ENCODE measurements at regions not wholly inside any gene's neighbourhood (a gene's known extent, or its start where the extent isn't known, plus 50 kb on each side); places are given as distances from the start of the nearest gene placed in this dataset.

DNA sequence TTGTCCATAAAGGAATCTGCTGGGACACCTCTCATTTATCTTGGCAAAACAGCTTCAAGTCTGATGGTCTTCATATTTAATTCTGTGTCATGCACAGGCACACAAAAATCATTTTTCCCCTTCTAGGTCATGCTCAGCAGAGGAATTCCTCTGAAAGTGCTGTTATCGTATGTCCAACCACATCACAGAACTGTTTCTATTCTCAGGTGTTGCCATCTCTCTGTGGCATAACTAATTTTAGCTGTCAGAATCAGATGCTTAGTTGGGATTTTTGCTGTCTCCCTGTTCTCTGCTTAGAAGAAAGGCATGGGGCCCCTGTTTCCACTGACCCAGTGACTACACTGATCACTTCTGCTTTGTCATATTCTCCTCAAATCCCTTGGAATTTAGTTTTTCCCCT, 608.0 kb upstream of the EPHA7 start (continued):
- no peak for TF ChIP-seq MIER3 (CRISPR knock-in tag; IDR thresholded peaks at IDR 0.05; ENCODE audit: borderline replicate concordance)

- WGBS (ENCODE audit: low lambda C conversion rate): 3% methylated on average over 8 of the region's 8 CpGs
- in situ Hi-C loops (cut with HindIII; ENCODE audit: extremely low pct_ligation_motif_present, low pct_unique_long_range_greater_than_20kb): no loop called here
- TF ChIP-seq KDM2A (CRISPR knock-in tag; IDR thresholded peaks at IDR 0.05; ENCODE audit: borderline replicate concordance, low read depth) (no peak), CREM (IDR thresholded peaks at IDR 0.05) (no peak), CREM (CRISPR knock-in tag; IDR thresholded peaks at IDR 0.05) (no peak), ZNF230 (CRISPR knock-in tag; IDR thresholded peaks at IDR 0.05) (no peak), KDM5A (IDR thresholded peaks at IDR 0.05; ENCODE audit: borderline replicate concordance, low read length) (no peak), ZNF772 (CRISPR knock-in tag; IDR thresholded peaks at IDR 0.05) (no peak), MAX (IDR thresholded peaks at IDR 0.05) (no peak), POGZ (CRISPR knock-in tag; IDR thresholded peaks at IDR 0.05) (no peak), KDM1A (CRISPR knock-in tag; IDR thresholded peaks at IDR 0.05) (no peak), ISL2 (CRISPR knock-in tag; IDR thresholded peaks at IDR 0.05) (no peak), HMG20B (CRISPR knock-in tag; conservative IDR thresholded peaks at IDR 0.05) (no peak), ZNF629 (CRISPR knock-in tag; conservative IDR thresholded peaks at IDR 0.05) (no peak), ZNF207 (IDR thresholded peaks at IDR 0.05; ENCODE audit: borderline replicate concordance) (no peak)
- TF ChIP-seq, protein P1, sequence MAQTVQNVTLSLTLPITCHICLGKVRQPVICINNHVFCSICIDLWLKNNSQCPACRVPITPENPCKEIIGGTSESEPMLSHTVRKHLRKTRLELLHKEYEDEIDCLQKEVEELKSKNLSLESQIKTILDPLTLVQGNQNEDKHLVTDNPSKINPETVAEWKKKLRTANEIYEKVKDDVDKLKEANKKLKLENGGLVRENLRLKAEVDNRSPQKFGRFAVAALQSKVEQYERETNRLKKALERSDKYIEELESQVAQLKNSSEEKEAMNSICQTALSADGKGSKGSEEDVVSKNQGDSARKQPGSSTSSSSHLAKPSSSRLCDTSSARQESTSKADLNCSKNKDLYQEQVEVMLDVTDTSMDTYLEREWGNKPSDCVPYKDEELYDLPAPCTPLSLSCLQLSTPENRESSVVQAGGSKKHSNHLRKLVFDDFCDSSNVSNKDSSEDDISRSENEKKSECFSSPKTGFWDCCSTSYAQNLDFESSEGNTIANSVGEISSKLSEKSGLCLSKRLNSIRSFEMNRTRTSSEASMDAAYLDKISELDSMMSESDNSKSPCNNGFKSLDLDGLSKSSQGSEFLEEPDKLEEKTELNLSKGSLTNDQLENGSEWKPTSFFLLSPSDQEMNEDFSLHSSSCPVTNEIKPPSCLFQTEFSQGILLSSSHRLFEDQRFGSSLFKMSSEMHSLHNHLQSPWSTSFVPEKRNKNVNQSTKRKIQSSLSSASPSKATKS (CRISPR knock-in tag; IDR thresholded peaks at IDR 0.05): no peak
- TF ChIP-seq, protein P2, sequence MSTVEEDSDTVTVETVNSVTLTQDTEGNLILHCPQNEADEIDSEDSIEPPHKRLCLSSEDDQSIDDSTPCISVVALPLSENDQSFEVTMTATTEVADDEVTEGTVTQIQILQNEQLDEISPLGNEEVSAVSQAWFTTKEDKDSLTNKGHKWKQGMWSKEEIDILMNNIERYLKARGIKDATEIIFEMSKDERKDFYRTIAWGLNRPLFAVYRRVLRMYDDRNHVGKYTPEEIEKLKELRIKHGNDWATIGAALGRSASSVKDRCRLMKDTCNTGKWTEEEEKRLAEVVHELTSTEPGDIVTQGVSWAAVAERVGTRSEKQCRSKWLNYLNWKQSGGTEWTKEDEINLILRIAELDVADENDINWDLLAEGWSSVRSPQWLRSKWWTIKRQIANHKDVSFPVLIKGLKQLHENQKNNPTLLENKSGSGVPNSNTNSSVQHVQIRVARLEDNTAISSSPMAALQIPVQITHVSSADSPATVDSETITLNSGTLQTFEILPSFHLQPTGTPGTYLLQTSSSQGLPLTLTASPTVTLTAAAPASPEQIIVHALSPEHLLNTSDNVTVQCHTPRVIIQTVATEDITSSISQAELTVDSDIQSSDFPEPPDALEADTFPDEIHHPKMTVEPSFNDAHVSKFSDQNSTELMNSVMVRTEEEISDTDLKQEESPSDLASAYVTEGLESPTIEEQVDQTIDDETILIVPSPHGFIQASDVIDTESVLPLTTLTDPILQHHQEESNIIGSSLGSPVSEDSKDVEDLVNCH (CRISPR knock-in tag; IDR thresholded peaks at IDR 0.05): no peak
- TF ChIP-seq, protein P3, sequence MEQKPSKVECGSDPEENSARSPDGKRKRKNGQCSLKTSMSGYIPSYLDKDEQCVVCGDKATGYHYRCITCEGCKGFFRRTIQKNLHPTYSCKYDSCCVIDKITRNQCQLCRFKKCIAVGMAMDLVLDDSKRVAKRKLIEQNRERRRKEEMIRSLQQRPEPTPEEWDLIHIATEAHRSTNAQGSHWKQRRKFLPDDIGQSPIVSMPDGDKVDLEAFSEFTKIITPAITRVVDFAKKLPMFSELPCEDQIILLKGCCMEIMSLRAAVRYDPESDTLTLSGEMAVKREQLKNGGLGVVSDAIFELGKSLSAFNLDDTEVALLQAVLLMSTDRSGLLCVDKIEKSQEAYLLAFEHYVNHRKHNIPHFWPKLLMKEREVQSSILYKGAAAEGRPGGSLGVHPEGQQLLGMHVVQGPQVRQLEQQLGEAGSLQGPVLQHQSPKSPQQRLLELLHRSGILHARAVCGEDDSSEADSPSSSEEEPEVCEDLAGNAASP (CRISPR knock-in tag; IDR thresholded peaks at IDR 0.05; ENCODE audit: borderline replicate concordance): no peak
- TF ChIP-seq, protein P4, sequence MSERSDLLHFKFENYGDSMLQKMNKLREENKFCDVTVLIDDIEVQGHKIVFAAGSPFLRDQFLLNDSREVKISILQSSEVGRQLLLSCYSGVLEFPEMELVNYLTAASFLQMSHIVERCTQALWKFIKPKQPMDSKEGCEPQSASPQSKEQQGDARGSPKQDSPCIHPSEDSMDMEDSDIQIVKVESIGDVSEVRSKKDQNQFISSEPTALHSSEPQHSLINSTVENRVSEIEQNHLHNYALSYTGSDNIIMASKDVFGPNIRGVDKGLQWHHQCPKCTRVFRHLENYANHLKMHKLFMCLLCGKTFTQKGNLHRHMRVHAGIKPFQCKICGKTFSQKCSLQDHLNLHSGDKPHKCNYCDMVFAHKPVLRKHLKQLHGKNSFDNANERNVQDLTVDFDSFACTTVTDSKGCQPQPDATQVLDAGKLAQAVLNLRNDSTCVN (CRISPR knock-in tag; IDR thresholded peaks at IDR 0.05; ENCODE audit: borderline replicate concordance): no peak
Observed at GRCh38 chr6:94026575-94026974, 607.2 kb upstream of the EPHA7 start.

More at GRCh38 chr6:94026575-94026974, 607.2 kb upstream of the EPHA7 start:
- no peaks in the 10 kb centered on the region for H4K20me1 ChIP-seq (ENCODE audit: insufficient read depth, low read length)
- H3K9ac ChIP-seq (ENCODE audit: insufficient read depth, low read depth, low read length): no peak overlapping the region
- ChIA-PET POLR2A (no interaction called here), CTCF (ENCODE audit: low intra/inter-chr PET ratio, low total read pairs) (no interaction called here)
- H3K4me2 ChIP-seq (ENCODE audit: low read depth, low read length): no peak overlapping the region
- H3K4me1 ChIP-seq (ENCODE audit: insufficient read depth, low read length): no peaks in the 10 kb centered on the region
- FAIRE-seq (no peak), ATAC-seq (no peak), DNase-seq (ENCODE audit: low spot score) (no peak)
- no peak overlapping the region for H3K4me3 ChIP-seq (replicated peaks in 1 of 3; ENCODE audit: insufficient read depth in 1 of 3, low read depth in 2 of 3, low read length in 3 of 3)
- no peaks in the 10 kb centered on the region for H3K36me3 ChIP-seq (replicated peaks in 1 of 2; ENCODE audit: control insufficient read depth in 1 of 2, insufficient read depth in 2 of 2, low read length in 2 of 2)
- H3K27me3 ChIP-seq (ENCODE audit: control insufficient read depth in 1 of 2, insufficient read depth in 2 of 2, low read length in 2 of 2): no peaks in the 10 kb centered on the region
- H3K27ac ChIP-seq (ENCODE audit: extremely low read length, insufficient read depth, low read length): no peak overlapping the region
- peaks cover 23% of the 10 kb centered on the region; the same call in 1 of the 2 replicates for H3K9me3 ChIP-seq (ENCODE audit: low read length)
- H3K79me2 ChIP-seq (ENCODE audit: insufficient read depth, low read length): no peaks in the 10 kb centered on the region
- no TSS peak for BruUV-seq (replicated peaks)
- no peak overlapping the region for H2AFZ ChIP-seq (ENCODE audit: low read length)
- intact Hi-C loops (cut with micrococcal nuclease; ENCODE audit: unreplicated experiment): no loop called here

All from HepG2 (cell line).